ENCODE measurements at regions not wholly inside any gene's neighbourhood (a gene's known extent, or its start where the extent isn't known, plus 50 kb on each side); places are given as distances from the start of the nearest gene placed in this dataset.
"Not testable (repeated sequence)": the region's sequence is repeated elsewhere in the genome, so short reads cannot be mapped to it uniquely, and the experiment has no call there.

GRCh38 chr12:131286301-131286700 is 332.6 kb downstream of the ADGRD1 start:
- TF ChIP-seq, protein P1, sequence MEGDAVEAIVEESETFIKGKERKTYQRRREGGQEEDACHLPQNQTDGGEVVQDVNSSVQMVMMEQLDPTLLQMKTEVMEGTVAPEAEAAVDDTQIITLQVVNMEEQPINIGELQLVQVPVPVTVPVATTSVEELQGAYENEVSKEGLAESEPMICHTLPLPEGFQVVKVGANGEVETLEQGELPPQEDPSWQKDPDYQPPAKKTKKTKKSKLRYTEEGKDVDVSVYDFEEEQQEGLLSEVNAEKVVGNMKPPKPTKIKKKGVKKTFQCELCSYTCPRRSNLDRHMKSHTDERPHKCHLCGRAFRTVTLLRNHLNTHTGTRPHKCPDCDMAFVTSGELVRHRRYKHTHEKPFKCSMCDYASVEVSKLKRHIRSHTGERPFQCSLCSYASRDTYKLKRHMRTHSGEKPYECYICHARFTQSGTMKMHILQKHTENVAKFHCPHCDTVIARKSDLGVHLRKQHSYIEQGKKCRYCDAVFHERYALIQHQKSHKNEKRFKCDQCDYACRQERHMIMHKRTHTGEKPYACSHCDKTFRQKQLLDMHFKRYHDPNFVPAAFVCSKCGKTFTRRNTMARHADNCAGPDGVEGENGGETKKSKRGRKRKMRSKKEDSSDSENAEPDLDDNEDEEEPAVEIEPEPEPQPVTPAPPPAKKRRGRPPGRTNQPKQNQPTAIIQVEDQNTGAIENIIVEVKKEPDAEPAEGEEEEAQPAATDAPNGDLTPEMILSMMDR (IDR thresholded peaks at IDR 0.05; ENCODE audit: poor library complexity), result not testable (repeated sequence)
- not testable (repeated sequence) for TF ChIP-seq EZH2 (IDR thresholded peaks at IDR 0.05; ENCODE audit: borderline replicate concordance)
